Mammary epithelial cell (primary cell): ENCODE measurements at regions not wholly inside any gene's neighbourhood (a gene's known extent, or its start where the extent isn't known, plus 50 kb on each side); places are given as distances from the start of the nearest gene placed in this dataset.

Source experiments
- EZH2 ChIP-seq: IDR thresholded peaks from 2 replicates; pipeline ENCODE4 v1.6.1; 2012; ENCODE audit warnings: low read length, inconsistent platforms, borderline replicate concordance
- TF ChIP-seq, protein P1 (sequence below), 2 donors: IDR thresholded peaks in 1 of 2; conservative IDR thresholded peaks in 1 of 2; 2 replicates each; pipeline ENCODE4 v1.5.1; 2011 to 2012; ENCODE audit warnings: inconsistent platforms in 2 of 2, low read length in 2 of 2, mild to moderate bottlenecking in 2 of 2, control low read depth in 1 of 2, low read depth in 1 of 2; ENCODE audit not compliant: insufficient read depth in 1 of 2; ENCODE audit errors: extremely low read depth in 1 of 2

DNA sequence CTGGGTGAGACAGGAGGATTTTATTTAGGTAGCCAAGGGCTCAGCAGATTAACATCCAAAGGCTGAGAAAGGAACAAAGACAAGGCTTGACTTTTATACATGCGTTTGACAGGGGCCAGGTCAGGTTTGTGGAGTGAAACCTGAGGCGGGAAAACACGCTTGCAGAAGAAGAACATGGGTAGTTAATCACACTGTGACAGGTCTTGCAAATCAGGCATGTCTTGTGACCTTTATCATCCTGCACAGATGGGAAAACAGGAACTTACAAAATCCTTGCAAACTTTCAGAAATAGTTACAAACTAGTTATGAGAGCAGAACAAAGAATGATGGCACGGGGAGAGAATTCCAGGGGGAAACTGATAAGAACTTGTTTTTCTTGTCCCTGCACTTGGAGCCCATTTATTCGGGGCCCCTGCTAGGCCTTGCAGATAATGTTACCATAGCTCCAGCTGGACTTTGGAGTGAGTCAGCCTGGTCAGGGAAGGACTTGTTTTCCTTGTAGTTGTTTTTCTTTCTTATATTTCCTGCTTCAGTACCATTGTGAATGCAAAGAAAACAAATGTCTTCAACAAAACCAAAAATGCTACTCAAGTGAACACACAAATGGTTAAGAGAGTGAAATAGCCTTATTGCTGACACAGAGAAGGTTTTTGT, 965.9 kb upstream of the ROBO1 start:
- TF ChIP-seq, protein P1, sequence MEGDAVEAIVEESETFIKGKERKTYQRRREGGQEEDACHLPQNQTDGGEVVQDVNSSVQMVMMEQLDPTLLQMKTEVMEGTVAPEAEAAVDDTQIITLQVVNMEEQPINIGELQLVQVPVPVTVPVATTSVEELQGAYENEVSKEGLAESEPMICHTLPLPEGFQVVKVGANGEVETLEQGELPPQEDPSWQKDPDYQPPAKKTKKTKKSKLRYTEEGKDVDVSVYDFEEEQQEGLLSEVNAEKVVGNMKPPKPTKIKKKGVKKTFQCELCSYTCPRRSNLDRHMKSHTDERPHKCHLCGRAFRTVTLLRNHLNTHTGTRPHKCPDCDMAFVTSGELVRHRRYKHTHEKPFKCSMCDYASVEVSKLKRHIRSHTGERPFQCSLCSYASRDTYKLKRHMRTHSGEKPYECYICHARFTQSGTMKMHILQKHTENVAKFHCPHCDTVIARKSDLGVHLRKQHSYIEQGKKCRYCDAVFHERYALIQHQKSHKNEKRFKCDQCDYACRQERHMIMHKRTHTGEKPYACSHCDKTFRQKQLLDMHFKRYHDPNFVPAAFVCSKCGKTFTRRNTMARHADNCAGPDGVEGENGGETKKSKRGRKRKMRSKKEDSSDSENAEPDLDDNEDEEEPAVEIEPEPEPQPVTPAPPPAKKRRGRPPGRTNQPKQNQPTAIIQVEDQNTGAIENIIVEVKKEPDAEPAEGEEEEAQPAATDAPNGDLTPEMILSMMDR (conservative IDR thresholded peaks at IDR 0.05 in 1 of 2, IDR thresholded peaks at IDR 0.05 in 1 of 2; ENCODE audit: extremely low read depth in 1 of 2, insufficient read depth in 1 of 2, low read depth in 1 of 2, low read length in 2 of 2), result no peak
- TF ChIP-seq EZH2, result no peak
